Activated effector memory CD4-positive, alpha-beta T cell treated with Interleukin-2 at 50 U/mL for 16 hours (primary cell): ENCODE measurements at regions not wholly inside any gene's neighbourhood (a gene's known extent, or its start where the extent isn't known, plus 50 kb on each side); places are given as distances from the start of the nearest gene placed in this dataset.

ENCODE experiments used
- DNase-seq: peaks from one replicate; pipeline ENCODE4 v3.0.0-alpha.2; 2020

DNA sequence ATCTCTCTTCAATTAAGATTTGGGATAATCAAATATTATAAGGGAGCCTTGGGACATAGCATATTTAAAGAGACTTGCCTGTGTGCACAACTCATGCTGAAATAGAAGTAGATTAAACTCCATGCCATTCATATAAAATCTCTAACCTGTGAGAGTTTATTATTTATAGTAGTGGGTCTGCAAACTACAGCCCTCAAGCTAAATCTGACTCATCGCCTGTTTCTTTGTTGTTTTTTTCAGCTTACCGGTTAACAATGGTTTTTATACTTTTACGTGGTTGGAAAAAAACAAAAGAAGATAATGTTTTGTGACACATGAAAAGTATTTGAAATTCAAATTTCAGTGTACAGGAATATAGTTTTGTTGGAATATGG, 61.9 kb upstream of the GHR start:
- no peak for DNase-seq

DNA sequence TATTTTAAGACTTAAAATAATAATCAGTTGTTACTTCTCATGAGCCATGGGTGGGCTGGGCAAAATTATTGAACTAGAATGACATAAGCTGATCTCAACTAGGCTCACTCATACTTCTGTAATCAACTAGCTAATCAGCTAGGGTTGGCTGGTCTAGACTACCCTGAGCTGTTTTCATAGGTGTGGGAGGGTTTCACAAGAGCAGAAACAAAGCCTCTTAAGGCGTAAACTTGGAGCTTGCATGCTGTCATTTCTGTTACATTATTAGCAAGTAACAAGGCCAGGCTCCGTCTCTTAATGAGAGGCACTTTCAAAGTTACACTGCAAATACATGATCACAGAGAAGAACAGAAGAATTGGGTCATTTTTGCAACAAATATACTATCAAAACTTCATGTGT, 57.2 kb upstream of the GHR start:
- no peak for DNase-seq
